ENCODE measurements at regions not wholly inside any gene's neighbourhood (a gene's known extent, or its start where the extent isn't known, plus 50 kb on each side); places are given as distances from the start of the nearest gene placed in this dataset.

DNA sequence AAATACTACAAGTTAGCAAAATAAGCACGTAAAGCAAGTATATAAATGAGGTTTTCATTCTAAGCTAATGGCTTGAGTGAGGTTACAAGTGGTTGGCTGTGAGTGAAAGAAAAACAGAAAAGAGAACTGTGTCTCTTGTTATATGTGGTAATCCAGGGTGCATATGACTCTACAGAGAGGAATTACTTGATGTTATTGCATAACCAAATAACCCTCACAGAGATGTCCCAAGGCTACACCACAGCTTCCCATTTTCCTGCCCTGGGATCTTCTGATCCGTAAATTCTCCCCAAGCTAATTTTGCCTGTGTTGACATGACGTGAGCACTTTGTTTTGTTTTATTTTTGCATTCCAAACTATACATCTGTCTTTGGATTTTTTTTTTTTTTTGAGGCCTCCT lies 470.0 kb upstream of the INTU start:
- no peaks in the 10 kb centered on the region for H3K27me3 Mint-ChIP-seq
- intact Hi-C loops (cut with micrococcal nuclease) = no loop called here
- ATAC-seq (ENCODE audit: low read depth) (no peak), DNase-seq (no peak)
- Histone ChIP-seq H3K9me3 (ENCODE audit: control extremely low read depth in 1 of 3, control insufficient read depth in 2 of 3, insufficient read depth in 1 of 3, low read length in 2 of 3) (no peaks in the 10 kb centered on the region), H4K20me1 (ENCODE audit: control insufficient read depth, insufficient read depth, low read length, poor library complexity, severe bottlenecking) (no peaks in the 10 kb centered on the region), H3K4me2 (replicated peaks; ENCODE audit: low read depth, low read length, poor library complexity, severe bottlenecking) (no peak overlapping the region), H3K36me3 (replicated peaks in 1 of 2; ENCODE audit: control extremely low read depth in 1 of 2, control insufficient read depth in 1 of 2, extremely low read depth in 1 of 2, insufficient read depth in 2 of 2, low read length in 1 of 2) (no peaks in the 10 kb centered on the region), H3K27ac (ENCODE audit: low read length in 2 of 2) (no peak overlapping the region), H2AFZ (ENCODE audit: insufficient read depth, low read depth, low read length, poor library complexity, severe bottlenecking) (no peak overlapping the region), H3K4me1 (ENCODE audit: control insufficient read depth in 2 of 2, insufficient read depth in 2 of 2, low read length in 2 of 2) (no peaks in the 10 kb centered on the region), H3K9ac (ENCODE audit: low read length) (no peak overlapping the region), H3K27me3 (replicated peaks in 1 of 4; ENCODE audit: control extremely low read depth in 1 of 4, control insufficient read depth in 3 of 4, insufficient read depth in 4 of 4, low read length in 3 of 4) (no peaks in the 10 kb centered on the region), H3K79me2 (ENCODE audit: control insufficient read depth, insufficient read depth, low read length) (no peaks in the 10 kb centered on the region), H3K4me3 (ENCODE audit: control extremely low read depth in 1 of 5, extremely low read depth in 1 of 5, insufficient read depth in 1 of 5, low read depth in 2 of 5, low read length in 4 of 5) (no peak overlapping the region)
- TF ChIP-seq EZH2 (IDR thresholded peaks at IDR 0.05; ENCODE audit: borderline replicate concordance, insufficient read depth, low read depth, low read length, poor library complexity, severe bottlenecking) = no peak
- TF ChIP-seq, protein P1, sequence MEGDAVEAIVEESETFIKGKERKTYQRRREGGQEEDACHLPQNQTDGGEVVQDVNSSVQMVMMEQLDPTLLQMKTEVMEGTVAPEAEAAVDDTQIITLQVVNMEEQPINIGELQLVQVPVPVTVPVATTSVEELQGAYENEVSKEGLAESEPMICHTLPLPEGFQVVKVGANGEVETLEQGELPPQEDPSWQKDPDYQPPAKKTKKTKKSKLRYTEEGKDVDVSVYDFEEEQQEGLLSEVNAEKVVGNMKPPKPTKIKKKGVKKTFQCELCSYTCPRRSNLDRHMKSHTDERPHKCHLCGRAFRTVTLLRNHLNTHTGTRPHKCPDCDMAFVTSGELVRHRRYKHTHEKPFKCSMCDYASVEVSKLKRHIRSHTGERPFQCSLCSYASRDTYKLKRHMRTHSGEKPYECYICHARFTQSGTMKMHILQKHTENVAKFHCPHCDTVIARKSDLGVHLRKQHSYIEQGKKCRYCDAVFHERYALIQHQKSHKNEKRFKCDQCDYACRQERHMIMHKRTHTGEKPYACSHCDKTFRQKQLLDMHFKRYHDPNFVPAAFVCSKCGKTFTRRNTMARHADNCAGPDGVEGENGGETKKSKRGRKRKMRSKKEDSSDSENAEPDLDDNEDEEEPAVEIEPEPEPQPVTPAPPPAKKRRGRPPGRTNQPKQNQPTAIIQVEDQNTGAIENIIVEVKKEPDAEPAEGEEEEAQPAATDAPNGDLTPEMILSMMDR (IDR thresholded peaks at IDR 0.05) = no peak
- no peaks in the 10 kb centered on the region for H3K4me1 Mint-ChIP-seq
- no peak overlapping the region for H3K27ac Mint-ChIP-seq
- WGBS (ENCODE audit: insufficient coverage) = 100% methylated on average over 1 of the region's 3 CpGs
- CTCF ChIA-PET = no interaction called here
- POLR2A ChIA-PET = no interaction called here
- no peak overlapping the region for H3K4me3 Mint-ChIP-seq
- H3K9me3 Mint-ChIP-seq (ENCODE audit: insufficient read depth) = no peaks in the 10 kb centered on the region

GRCh38 chr4:127165971-127166370 lies 466.8 kb upstream of the INTU start:
- no peaks in the 10 kb centered on the region for H3K36me3 ChIP-seq (replicated peaks in 1 of 2; ENCODE audit: control extremely low read depth in 1 of 2, control insufficient read depth in 1 of 2, extremely low read depth in 1 of 2, insufficient read depth in 2 of 2, low read length in 1 of 2)
- no peaks in the 10 kb centered on the region for H3K4me1 ChIP-seq (ENCODE audit: control insufficient read depth in 2 of 2, insufficient read depth in 2 of 2, low read length in 2 of 2)
- H2AFZ ChIP-seq (ENCODE audit: insufficient read depth, low read depth, low read length, poor library complexity, severe bottlenecking) = no peak overlapping the region
- no peak overlapping the region for H3K4me2 ChIP-seq (replicated peaks; ENCODE audit: low read depth, low read length, poor library complexity, severe bottlenecking)
- no peak for DNase-seq
- POLR2A ChIA-PET = no interaction called here
- CTCF ChIA-PET = no interaction called here
- Mint-ChIP-seq H3K9me3 (ENCODE audit: insufficient read depth) (peaks cover 2% of the 10 kb centered on the region), H3K27ac (no peak overlapping the region), H3K4me1 (no peaks in the 10 kb centered on the region), H3K27me3 (no peaks in the 10 kb centered on the region), H3K4me3 (no peak overlapping the region)
- no peak for TF ChIP-seq EZH2 (IDR thresholded peaks at IDR 0.05; ENCODE audit: borderline replicate concordance, insufficient read depth, low read depth, low read length, poor library complexity, severe bottlenecking)
- TF ChIP-seq, protein P1 (IDR thresholded peaks at IDR 0.05) = no peak
- H4K20me1 ChIP-seq (ENCODE audit: control insufficient read depth, insufficient read depth, low read length, poor library complexity, severe bottlenecking) = no peaks in the 10 kb centered on the region
- no CpG with 5 or more reads among the region's 1 CpG for WGBS (ENCODE audit: insufficient coverage)
- H3K79me2 ChIP-seq (ENCODE audit: control insufficient read depth, insufficient read depth, low read length) = no peaks in the 10 kb centered on the region
- ATAC-seq (ENCODE audit: low read depth) = no peak
- no peak overlapping the region for H3K9ac ChIP-seq (ENCODE audit: low read length)
- H3K27me3 ChIP-seq (replicated peaks in 1 of 4; ENCODE audit: control extremely low read depth in 1 of 4, control insufficient read depth in 3 of 4, insufficient read depth in 4 of 4, low read length in 3 of 4) = no peaks in the 10 kb centered on the region
- intact Hi-C loops (cut with micrococcal nuclease) = no loop called here
- H3K9me3 ChIP-seq (ENCODE audit: control extremely low read depth in 1 of 3, control insufficient read depth in 2 of 3, insufficient read depth in 1 of 3, low read length in 2 of 3) = no peaks in the 10 kb centered on the region
- no peak overlapping the region for H3K27ac ChIP-seq (ENCODE audit: low read length in 2 of 2)
- H3K4me3 ChIP-seq (ENCODE audit: control extremely low read depth in 1 of 5, extremely low read depth in 1 of 5, insufficient read depth in 1 of 5, low read depth in 2 of 5, low read length in 4 of 5) = no peak overlapping the region

Data from B cell (primary cell).